ENCODE measurements at regions not wholly inside any gene's neighbourhood (a gene's known extent, or its start where the extent isn't known, plus 50 kb on each side); places are given as distances from the start of the nearest gene placed in this dataset.
"Not testable (repeated sequence)": the region's sequence is repeated elsewhere in the genome, so short reads cannot be mapped to it uniquely, and the experiment has no call there.

- CTCF ChIA-PET; H3K36me3 ChIP-seq (replicated peaks in 1 of 2; ENCODE audit: control extremely low read depth in 1 of 2, control insufficient read depth in 1 of 2, extremely low read depth in 1 of 2, insufficient read depth in 2 of 2, low read length in 1 of 2); H4K20me1 ChIP-seq (ENCODE audit: control insufficient read depth, insufficient read depth, low read length, poor library complexity, severe bottlenecking); POLR2A ChIA-PET; H3K4me3 ChIP-seq (ENCODE audit: control extremely low read depth in 1 of 5, extremely low read depth in 1 of 5, insufficient read depth in 1 of 5, low read depth in 2 of 5, low read length in 4 of 5); H3K4me1 ChIP-seq (ENCODE audit: control insufficient read depth in 2 of 2, insufficient read depth in 2 of 2, low read length in 2 of 2); H3K27me3 Mint-ChIP-seq; H3K4me2 ChIP-seq (replicated peaks; ENCODE audit: low read depth, low read length, poor library complexity, severe bottlenecking); H2AFZ ChIP-seq (ENCODE audit: insufficient read depth, low read depth, low read length, poor library complexity, severe bottlenecking); H3K79me2 ChIP-seq (ENCODE audit: control insufficient read depth, insufficient read depth, low read length); H3K4me3 Mint-ChIP-seq; H3K27me3 ChIP-seq (replicated peaks in 1 of 4; ENCODE audit: control extremely low read depth in 1 of 4, control insufficient read depth in 3 of 4, insufficient read depth in 4 of 4, low read length in 3 of 4); intact Hi-C loops (cut with micrococcal nuclease); H3K27ac Mint-ChIP-seq; H3K9me3 ChIP-seq (ENCODE audit: control extremely low read depth in 1 of 3, control insufficient read depth in 2 of 3, insufficient read depth in 1 of 3, low read length in 2 of 3); H3K27ac ChIP-seq (ENCODE audit: low read length in 2 of 2); H3K9ac ChIP-seq (ENCODE audit: low read length); H3K4me1 Mint-ChIP-seq; H3K9me3 Mint-ChIP-seq (ENCODE audit: insufficient read depth); DNase-seq: not testable (repeated sequence)
- no CpG with 5 or more reads among the region's 1 CpG for WGBS (ENCODE audit: insufficient coverage)
- peak; percentile 79 for ATAC-seq (ENCODE audit: low read depth)
Measured at GRCh38 chr1:145508053-145508452, 82.7 kb upstream of the NBPF20 start.

GRCh38 chr1:145505663-145506647 is 80.6 kb upstream of the NBPF20 start:
- DNase-seq; H3K9me3 Mint-ChIP-seq (ENCODE audit: insufficient read depth); POLR2A ChIA-PET; intact Hi-C loops (cut with micrococcal nuclease); H3K36me3 ChIP-seq (replicated peaks in 1 of 2; ENCODE audit: control extremely low read depth in 1 of 2, control insufficient read depth in 1 of 2, extremely low read depth in 1 of 2, insufficient read depth in 2 of 2, low read length in 1 of 2); H3K4me1 Mint-ChIP-seq; H3K4me3 Mint-ChIP-seq; H3K27ac Mint-ChIP-seq; H3K4me3 ChIP-seq (ENCODE audit: control extremely low read depth in 1 of 5, extremely low read depth in 1 of 5, insufficient read depth in 1 of 5, low read depth in 2 of 5, low read length in 4 of 5); H3K27me3 ChIP-seq (replicated peaks in 1 of 4; ENCODE audit: control extremely low read depth in 1 of 4, control insufficient read depth in 3 of 4, insufficient read depth in 4 of 4, low read length in 3 of 4); H3K4me1 ChIP-seq (ENCODE audit: control insufficient read depth in 2 of 2, insufficient read depth in 2 of 2, low read length in 2 of 2); H3K9me3 ChIP-seq (ENCODE audit: control extremely low read depth in 1 of 3, control insufficient read depth in 2 of 3, insufficient read depth in 1 of 3, low read length in 2 of 3); H3K9ac ChIP-seq (ENCODE audit: low read length); H4K20me1 ChIP-seq (ENCODE audit: control insufficient read depth, insufficient read depth, low read length, poor library complexity, severe bottlenecking); CTCF ChIA-PET; H3K27me3 Mint-ChIP-seq; H2AFZ ChIP-seq (ENCODE audit: insufficient read depth, low read depth, low read length, poor library complexity, severe bottlenecking); H3K79me2 ChIP-seq (ENCODE audit: control insufficient read depth, insufficient read depth, low read length); H3K27ac ChIP-seq (ENCODE audit: low read length in 2 of 2); H3K4me2 ChIP-seq (replicated peaks; ENCODE audit: low read depth, low read length, poor library complexity, severe bottlenecking): not testable (repeated sequence)
- WGBS (ENCODE audit: insufficient coverage): no CpG with 5 or more reads among the region's 59 CpGs
- peak; percentile 78 for ATAC-seq (ENCODE audit: low read depth)

- H3K79me2 ChIP-seq (ENCODE audit: control insufficient read depth, insufficient read depth, low read length); DNase-seq; H3K4me1 ChIP-seq (ENCODE audit: control insufficient read depth in 2 of 2, insufficient read depth in 2 of 2, low read length in 2 of 2); H3K9me3 ChIP-seq (ENCODE audit: control extremely low read depth in 1 of 3, control insufficient read depth in 2 of 3, insufficient read depth in 1 of 3, low read length in 2 of 3); H3K27ac ChIP-seq (ENCODE audit: low read length in 2 of 2); H3K9ac ChIP-seq (ENCODE audit: low read length); H3K4me2 ChIP-seq (replicated peaks; ENCODE audit: low read depth, low read length, poor library complexity, severe bottlenecking); H2AFZ ChIP-seq (ENCODE audit: insufficient read depth, low read depth, low read length, poor library complexity, severe bottlenecking); H3K27ac Mint-ChIP-seq; ATAC-seq (ENCODE audit: low read depth); H3K27me3 Mint-ChIP-seq; intact Hi-C loops (cut with micrococcal nuclease); H3K9me3 Mint-ChIP-seq (ENCODE audit: insufficient read depth); POLR2A ChIA-PET; CTCF ChIA-PET; H3K4me3 ChIP-seq (ENCODE audit: control extremely low read depth in 1 of 5, extremely low read depth in 1 of 5, insufficient read depth in 1 of 5, low read depth in 2 of 5, low read length in 4 of 5); H3K36me3 ChIP-seq (replicated peaks in 1 of 2; ENCODE audit: control extremely low read depth in 1 of 2, control insufficient read depth in 1 of 2, extremely low read depth in 1 of 2, insufficient read depth in 2 of 2, low read length in 1 of 2); H3K4me1 Mint-ChIP-seq; H3K4me3 Mint-ChIP-seq; H3K27me3 ChIP-seq (replicated peaks in 1 of 4; ENCODE audit: control extremely low read depth in 1 of 4, control insufficient read depth in 3 of 4, insufficient read depth in 4 of 4, low read length in 3 of 4); H4K20me1 ChIP-seq (ENCODE audit: control insufficient read depth, insufficient read depth, low read length, poor library complexity, severe bottlenecking): not testable (repeated sequence)
- no CpG with 5 or more reads among the region's 17 CpGs for WGBS (ENCODE audit: insufficient coverage)
Measured at GRCh38 chr1:145504834-145505413, 79.5 kb upstream of the NBPF20 start.

DNA sequence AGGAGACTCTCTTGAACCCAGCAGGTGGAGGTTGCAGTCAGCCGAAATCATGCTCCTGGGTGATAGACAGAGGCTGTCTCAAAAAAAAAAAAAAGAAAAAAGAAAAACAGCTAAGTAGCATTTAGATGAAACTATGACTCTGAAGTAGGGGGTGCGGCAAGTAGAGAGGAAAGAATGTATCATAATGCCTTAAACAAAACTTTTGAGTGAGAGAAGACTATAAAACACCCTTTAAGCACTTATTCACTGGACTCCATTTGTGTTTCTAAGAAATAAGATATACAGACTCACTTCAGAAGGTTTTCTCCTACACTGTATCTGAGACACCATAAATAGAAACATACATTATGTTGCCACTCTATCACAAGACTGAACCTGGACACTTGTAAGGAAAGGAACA is 78.9 kb upstream of the NBPF20 start:
- H3K4me1 Mint-ChIP-seq; intact Hi-C loops (cut with micrococcal nuclease); H3K36me3 ChIP-seq (replicated peaks in 1 of 2; ENCODE audit: control extremely low read depth in 1 of 2, control insufficient read depth in 1 of 2, extremely low read depth in 1 of 2, insufficient read depth in 2 of 2, low read length in 1 of 2); H3K4me2 ChIP-seq (replicated peaks; ENCODE audit: low read depth, low read length, poor library complexity, severe bottlenecking); DNase-seq; CTCF ChIA-PET; POLR2A ChIA-PET; H4K20me1 ChIP-seq (ENCODE audit: control insufficient read depth, insufficient read depth, low read length, poor library complexity, severe bottlenecking); H3K9ac ChIP-seq (ENCODE audit: low read length); H3K27me3 ChIP-seq (replicated peaks in 1 of 4; ENCODE audit: control extremely low read depth in 1 of 4, control insufficient read depth in 3 of 4, insufficient read depth in 4 of 4, low read length in 3 of 4); H3K79me2 ChIP-seq (ENCODE audit: control insufficient read depth, insufficient read depth, low read length); H3K27ac ChIP-seq (ENCODE audit: low read length in 2 of 2); H3K27ac Mint-ChIP-seq; H3K4me3 ChIP-seq (ENCODE audit: control extremely low read depth in 1 of 5, extremely low read depth in 1 of 5, insufficient read depth in 1 of 5, low read depth in 2 of 5, low read length in 4 of 5); H3K27me3 Mint-ChIP-seq; H2AFZ ChIP-seq (ENCODE audit: insufficient read depth, low read depth, low read length, poor library complexity, severe bottlenecking); H3K4me1 ChIP-seq (ENCODE audit: control insufficient read depth in 2 of 2, insufficient read depth in 2 of 2, low read length in 2 of 2); H3K9me3 ChIP-seq (ENCODE audit: control extremely low read depth in 1 of 3, control insufficient read depth in 2 of 3, insufficient read depth in 1 of 3, low read length in 2 of 3); H3K4me3 Mint-ChIP-seq; ATAC-seq (ENCODE audit: low read depth); H3K9me3 Mint-ChIP-seq (ENCODE audit: insufficient read depth): not testable (repeated sequence)
- no CpG with 5 or more reads among the region's 2 CpGs for WGBS (ENCODE audit: insufficient coverage)

All from B cell (primary cell).